GM12878 (cell line): ENCODE measurements at regions not wholly inside any gene's neighbourhood (a gene's known extent, or its start where the extent isn't known, plus 50 kb on each side); places are given as distances from the start of the nearest gene placed in this dataset.

Source experiments
- ATAC-seq: fragments of 200-7000 bp; cut with Tn5 transposase; 3 replicates; pipeline ENCODE4 v1.9.1; 2020; ENCODE audit warnings: mild to moderate bottlenecking, moderate library complexity
- BruUV-seq: library from RNA; stranded (reverse); fragments of 400-500 nt; replicated peaks from 2 replicates; lab custom pipeline; 2021; lab: Mats Ljungman, UMichigan
- CTCF ChIA-PET: fragments of 300-600 bp; sonication (Branson Sonifier 250); formaldehyde crosslinking; extraction: SDS; loops from one replicate; lab custom pipeline; 2021; ENCODE audit warnings: inconsistent platforms; lab: Yijun Ruan, JAX
- POLR2A ChIA-PET: fragments of 350-600 bp; formaldehyde crosslinking; extraction: SDS; loops from one replicate; lab custom pipeline; 2021; ENCODE audit warnings: inconsistent platforms; lab: Charles Lee
- RAD21 ChIA-PET: fragments of 300-600 bp; sonication (Branson Sonifier 250); formaldehyde crosslinking; loops from one replicate; lab custom pipeline; 2023; ENCODE audit warnings: antibody characterized with exemption; ENCODE audit not compliant: unreplicated experiment; lab: Charles Lee
- SMC1A ChIA-PET: fragments of 300-600 bp; sonication (Branson Sonifier 250); formaldehyde crosslinking; loops from one replicate; lab custom pipeline; 2023; ENCODE audit not compliant: unreplicated experiment, uncharacterized antibody; lab: Charles Lee
- DNase-seq: peaks from one replicate; pipeline ENCODE4 v3.0.0-alpha.2; 2011; ENCODE audit warnings: low read depth, low spot score
- FAIRE-seq: peaks from 3 replicates; lab custom pipeline; 2011; peaks lifted over from hg19 to GRCh38; lab: Jason Lieb, UNC
- H2AFZ ChIP-seq: 2 replicates; pipeline ENCODE4 v1.6.0; 2011; ENCODE audit warnings: low read depth, low read length, control low read depth; ENCODE audit not compliant: control insufficient read depth
- H3K27ac ChIP-seq: 2 replicates; pipeline ENCODE4 v1.5.1; 2011; ENCODE audit warnings: control low read depth; ENCODE audit not compliant: control insufficient read depth, insufficient read depth
- H3K27me3 ChIP-seq, 2 experiments: replicated peaks in 1 of 2; 2 replicates each; pipeline versions ENCODE4 v1.6.0 to v1.6.1; 2011; ENCODE audit warnings: low read length in 1 of 2; ENCODE audit not compliant: control insufficient read depth in 2 of 2, insufficient read depth in 2 of 2
- H3K36me3 ChIP-seq, 2 experiments: 2 replicates each; pipeline ENCODE4 v1.5.1; 2011; ENCODE audit warnings: low read length in 1 of 2; ENCODE audit not compliant: control insufficient read depth in 2 of 2, insufficient read depth in 2 of 2
- H3K4me1 ChIP-seq: 2 replicates; pipeline ENCODE4 v1.6.1; 2011; ENCODE audit warnings: mild to moderate bottlenecking, low read length, moderate library complexity, mixed read lengths; ENCODE audit not compliant: control insufficient read depth, insufficient read depth
- H3K4me2 ChIP-seq: 2 replicates; pipeline ENCODE4 v1.6.0; 2011; ENCODE audit warnings: control low read depth; ENCODE audit not compliant: control insufficient read depth, insufficient read depth
- H3K4me3 ChIP-seq: fragments of 200-600 bp; sonication (generic); 2 replicates; pipeline ENCODE4 v1.5.1; 2016
- H3K79me2 ChIP-seq: 2 replicates; pipeline ENCODE4 v1.6.0; 2011; ENCODE audit warnings: low read length; ENCODE audit not compliant: control insufficient read depth, insufficient read depth
- H3K9ac ChIP-seq: 2 replicates; pipeline ENCODE4 v1.8.0; 2011; ENCODE audit warnings: low read length, control low read depth, mixed read lengths; ENCODE audit not compliant: control insufficient read depth, insufficient read depth
- H3K9me3 ChIP-seq: replicated peaks from 3 replicates; pipeline ENCODE4 v1.5.1; 2011; ENCODE audit warnings: mild to moderate bottlenecking, low read length; ENCODE audit not compliant: control insufficient read depth, insufficient read depth
- H4K20me1 ChIP-seq: 2 replicates; pipeline ENCODE4 v1.6.0; 2011; ENCODE audit not compliant: control insufficient read depth, insufficient read depth
- ATF7 ChIP-seq: fragments of 450-650 bp; IDR thresholded peaks from 2 replicates; pipeline ENCODE4 v1.6.1; 2016; ENCODE audit warnings: low read depth, mild to moderate bottlenecking
- CREM ChIP-seq: IDR thresholded peaks from 2 replicates; pipeline ENCODE4 v1.6.1; 2014; ENCODE audit warnings: antibody characterized with exemption, low read depth
- ETV6 ChIP-seq, 2 experiments: fragments of 450-650 bp in 1 of 2; IDR thresholded peaks in 1 of 2; conservative IDR thresholded peaks in 1 of 2; 2 replicates each; pipeline ENCODE4 v1.6.1; 2014; ENCODE audit warnings: antibody characterized with exemption in 1 of 2, borderline replicate concordance in 1 of 2, low read depth in 1 of 2, mild to moderate bottlenecking in 1 of 2, moderate library complexity in 1 of 2
- JUND ChIP-seq: IDR thresholded peaks from 2 replicates; pipeline ENCODE4 v1.6.1; 2012; ENCODE audit warnings: low read depth, mild to moderate bottlenecking, low read length, improper control_type of control experiment, moderate library complexity
- KAT2A ChIP-seq: conservative IDR thresholded peaks from 2 replicates; pipeline ENCODE4 v1.6.1; 2011; ENCODE audit warnings: low read depth, low read length; ENCODE audit not compliant: control insufficient read depth
- PML ChIP-seq: IDR thresholded peaks from 2 replicates; pipeline ENCODE4 v1.6.1; 2012; ENCODE audit warnings: low read length, inconsistent platforms
- RFX5 ChIP-seq: IDR thresholded peaks from 2 replicates; pipeline ENCODE4 v1.6.1; 2011; ENCODE audit warnings: low read depth, low read length, improper control_type of control experiment
- SMAD5 ChIP-seq: IDR thresholded peaks from 2 replicates; pipeline ENCODE4 v1.6.1; 2016; ENCODE audit warnings: antibody characterized with exemption, low read depth
- SRF ChIP-seq, 2 experiments: IDR thresholded peaks; 2 replicates each; pipeline ENCODE4 v1.6.1; 2011; ENCODE audit warnings: low read depth in 2 of 2, low read length in 2 of 2, mild to moderate bottlenecking in 1 of 2, moderate library complexity in 1 of 2
- TCF12 ChIP-seq: IDR thresholded peaks from 2 replicates; pipeline ENCODE4 v1.6.1; 2011; ENCODE audit warnings: low read depth, mild to moderate bottlenecking, low read length
- TCF3 ChIP-seq: IDR thresholded peaks from 2 replicates; pipeline ENCODE4 v1.6.1; 2012; ENCODE audit warnings: low read depth, mild to moderate bottlenecking, low read length, borderline replicate concordance; ENCODE audit not compliant: insufficient read depth
- ZNF622 ChIP-seq: fragments of 450-650 bp; IDR thresholded peaks from 2 replicates; pipeline ENCODE4 v1.6.1; 2017; ENCODE audit warnings: mild to moderate bottlenecking, inconsistent platforms
- WGBS: methylation state at CpG from one replicate; pipeline ENCODE4 v1.1.6; 2016; ENCODE audit warnings: low lambda C conversion rate; ENCODE audit not compliant: insufficient replicate concordance, insufficient coverage; ENCODE audit errors: missing lambda C conversion rate; 5-methylcytosine and 5-hydroxymethylcytosine counted together
- in situ Hi-C: fragments of 300-500 bp; cut with MboI; formaldehyde crosslinking; loops from 9 replicates; pipeline ENCODE4 v1.14.3; 2018; ENCODE audit warnings: mixed read lengths
- intact Hi-C: fragments of 100-400 bp; cut with micrococcal nuclease; formaldehyde crosslinking; loops from one replicate; pipeline ENCODE4 v1.14.2; 2022; ENCODE audit not compliant: unreplicated experiment
- TF ChIP-seq, protein P1 (sequence below): IDR thresholded peaks from 2 replicates; pipeline ENCODE4 v1.6.1; 2011; ENCODE audit warnings: borderline replicate concordance, low read depth, mild to moderate bottlenecking, moderate library complexity, low read length; ENCODE audit not compliant: insufficient read depth, poor library complexity, severe bottlenecking
- TF ChIP-seq, protein P2 (sequence below): IDR thresholded peaks from 2 replicates; pipeline ENCODE4 v1.6.1; 2011; ENCODE audit warnings: low read depth, mild to moderate bottlenecking, low read length, moderate library complexity, borderline replicate concordance; ENCODE audit errors: extremely low read depth
- TF ChIP-seq, protein P3 (sequence below): fragments of 150-350 bp; IDR thresholded peaks from 2 replicates; pipeline ENCODE4 v1.6.1; 2014; ENCODE audit warnings: mild to moderate bottlenecking, low read depth, low read length

DNA sequence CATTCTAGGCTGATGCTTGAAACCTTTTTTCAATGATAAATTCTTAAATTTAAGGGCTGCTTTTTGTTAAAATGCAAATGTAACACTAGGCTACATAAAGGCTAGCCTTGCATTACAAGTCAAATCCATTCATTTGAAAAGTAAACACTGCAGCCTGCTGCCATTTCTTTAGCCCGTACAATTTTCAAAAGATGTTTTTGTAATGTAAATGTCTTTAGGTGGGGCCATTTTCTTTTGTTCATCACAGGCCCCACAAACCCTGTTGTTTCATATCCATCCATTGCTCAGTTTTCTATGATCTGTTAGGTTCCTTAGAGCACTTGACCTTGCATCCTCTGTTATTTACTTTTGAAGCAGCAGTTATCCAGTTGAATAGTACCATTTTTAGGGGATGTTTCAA, 296.2 kb upstream of the AMOT start:
- RAD21 ChIA-PET: no interaction called here
- no peak overlapping the region for H3K4me3 ChIP-seq
- no TSS peak for BruUV-seq
- no peak overlapping the region for H3K4me2 ChIP-seq
- no peak overlapping the region for H3K9ac ChIP-seq
- no peak for FAIRE-seq
- H3K27ac ChIP-seq: no peak overlapping the region
- intact Hi-C loops: no loop called here
- CTCF ChIA-PET: no interaction called here
- 0% methylated on average over 1 of the region's 1 CpG for WGBS
- no peaks in the 10 kb centered on the region for H3K4me1 ChIP-seq
- TF ChIP-seq TCF3: no peak
- TF ChIP-seq, protein P1, sequence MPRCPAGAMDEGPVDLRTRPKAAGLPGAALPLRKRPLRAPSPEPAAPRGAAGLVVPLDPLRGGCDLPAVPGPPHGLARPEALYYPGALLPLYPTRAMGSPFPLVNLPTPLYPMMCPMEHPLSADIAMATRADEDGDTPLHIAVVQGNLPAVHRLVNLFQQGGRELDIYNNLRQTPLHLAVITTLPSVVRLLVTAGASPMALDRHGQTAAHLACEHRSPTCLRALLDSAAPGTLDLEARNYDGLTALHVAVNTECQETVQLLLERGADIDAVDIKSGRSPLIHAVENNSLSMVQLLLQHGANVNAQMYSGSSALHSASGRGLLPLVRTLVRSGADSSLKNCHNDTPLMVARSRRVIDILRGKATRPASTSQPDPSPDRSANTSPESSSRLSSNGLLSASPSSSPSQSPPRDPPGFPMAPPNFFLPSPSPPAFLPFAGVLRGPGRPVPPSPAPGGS: no peak
- TF ChIP-seq JUND: no peak
- no peak for TF ChIP-seq RFX5
- no peaks in the 10 kb centered on the region for H3K27me3 ChIP-seq
- DNase-seq: no peak
- in situ Hi-C loops: no loop called here
- H3K79me2 ChIP-seq: no peaks in the 10 kb centered on the region
- H3K9me3 ChIP-seq: no peaks in the 10 kb centered on the region
- SMC1A ChIA-PET: no interaction called here
- H2AFZ ChIP-seq: no peak overlapping the region
- POLR2A ChIA-PET: no interaction called here
- no peaks in the 10 kb centered on the region for H4K20me1 ChIP-seq
- no peaks in the 10 kb centered on the region for H3K36me3 ChIP-seq
- ATAC-seq: no peak

DNA sequence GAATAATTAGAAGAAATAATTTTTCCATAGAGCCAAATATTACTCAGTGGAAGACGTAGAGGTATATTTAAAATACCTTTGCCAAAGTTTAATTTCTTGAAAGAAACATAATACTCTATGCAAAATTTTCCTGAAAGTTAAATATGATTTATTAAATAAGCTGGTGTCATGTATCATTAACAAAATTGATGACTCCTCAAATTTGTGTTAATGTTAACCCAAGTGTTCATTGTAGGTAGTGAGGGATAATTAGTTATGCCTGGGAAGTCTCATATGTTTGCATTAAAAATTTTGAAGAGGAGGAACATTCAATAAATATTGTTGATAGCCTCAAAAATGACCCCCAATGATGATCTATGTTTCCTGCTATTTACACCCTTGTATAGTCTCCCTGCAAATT, 292.7 kb upstream of the AMOT start:
- Histone ChIP-seq H2AFZ (no peak overlapping the region), H3K9ac (no peak overlapping the region), H3K4me3 (no peak overlapping the region), H3K79me2 (no peaks in the 10 kb centered on the region), H3K36me3 (no peaks in the 10 kb centered on the region), H3K4me1 (no peaks in the 10 kb centered on the region), H3K4me2 (no peak overlapping the region), H3K9me3 (no peaks in the 10 kb centered on the region), H3K27me3 (no peaks in the 10 kb centered on the region), H3K27ac (no peak overlapping the region), H4K20me1 (no peaks in the 10 kb centered on the region)
- ChIA-PET RAD21 (no interaction called here), CTCF (no interaction called here), SMC1A (no interaction called here), POLR2A (no interaction called here)
- 0% methylated on average over 1 of the region's 1 CpG for WGBS
- intact Hi-C loops: no loop called here
- no peak for DNase-seq
- BruUV-seq: no TSS peak
- no peak for FAIRE-seq
- no peak for ATAC-seq
- no peak for TF ChIP-seq ZNF622
- TF ChIP-seq PML: no peak
- no peak for TF ChIP-seq SRF (IDR thresholded peaks at IDR 0.05; ENCODE audit: low read depth in 2 of 2, low read length in 2 of 2)
- TF ChIP-seq, protein P2, sequence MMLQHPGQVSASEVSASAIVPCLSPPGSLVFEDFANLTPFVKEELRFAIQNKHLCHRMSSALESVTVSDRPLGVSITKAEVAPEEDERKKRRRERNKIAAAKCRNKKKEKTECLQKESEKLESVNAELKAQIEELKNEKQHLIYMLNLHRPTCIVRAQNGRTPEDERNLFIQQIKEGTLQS: no peak
- TF ChIP-seq, protein P3, sequence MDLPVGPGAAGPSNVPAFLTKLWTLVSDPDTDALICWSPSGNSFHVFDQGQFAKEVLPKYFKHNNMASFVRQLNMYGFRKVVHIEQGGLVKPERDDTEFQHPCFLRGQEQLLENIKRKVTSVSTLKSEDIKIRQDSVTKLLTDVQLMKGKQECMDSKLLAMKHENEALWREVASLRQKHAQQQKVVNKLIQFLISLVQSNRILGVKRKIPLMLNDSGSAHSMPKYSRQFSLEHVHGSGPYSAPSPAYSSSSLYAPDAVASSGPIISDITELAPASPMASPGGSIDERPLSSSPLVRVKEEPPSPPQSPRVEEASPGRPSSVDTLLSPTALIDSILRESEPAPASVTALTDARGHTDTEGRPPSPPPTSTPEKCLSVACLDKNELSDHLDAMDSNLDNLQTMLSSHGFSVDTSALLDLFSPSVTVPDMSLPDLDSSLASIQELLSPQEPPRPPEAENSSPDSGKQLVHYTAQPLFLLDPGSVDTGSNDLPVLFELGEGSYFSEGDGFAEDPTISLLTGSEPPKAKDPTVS: no peak
- no peak for TF ChIP-seq ATF7
- TF ChIP-seq ETV6 (conservative IDR thresholded peaks at IDR 0.05 in 1 of 2, IDR thresholded peaks at IDR 0.05 in 1 of 2; ENCODE audit: borderline replicate concordance in 1 of 2, low read depth in 1 of 2): no peak
- no peak for TF ChIP-seq TCF12
- TF ChIP-seq TCF3: no peak
- no peak for TF ChIP-seq CREM
- TF ChIP-seq SMAD5: no peak
- TF ChIP-seq KAT2A: no peak
- in situ Hi-C loops: no loop called here
